ENCODE measurements at regions not wholly inside any gene's neighbourhood (a gene's known extent, or its start where the extent isn't known, plus 50 kb on each side); places are given as distances from the start of the nearest gene placed in this dataset.
"Not testable (repeated sequence)": the region's sequence is repeated elsewhere in the genome, so short reads cannot be mapped to it uniquely, and the experiment has no call there.

GRCh38 chr6:26898785-26899184, 239.2 kb upstream of the ZNF322 start:
- not testable (repeated sequence) for TF ChIP-seq EP300, CTCF, POLR2A (IDR thresholded peaks at IDR 0.05)

Measured in tibial nerve (tissue), 4 donors.